ENCODE measurements at regions not wholly inside any gene's neighbourhood (a gene's known extent, or its start where the extent isn't known, plus 50 kb on each side); places are given as distances from the start of the nearest gene placed in this dataset.
A peak's percentile ranks its signal among the peaks of the same experiment; 100 is the strongest.

DNA sequence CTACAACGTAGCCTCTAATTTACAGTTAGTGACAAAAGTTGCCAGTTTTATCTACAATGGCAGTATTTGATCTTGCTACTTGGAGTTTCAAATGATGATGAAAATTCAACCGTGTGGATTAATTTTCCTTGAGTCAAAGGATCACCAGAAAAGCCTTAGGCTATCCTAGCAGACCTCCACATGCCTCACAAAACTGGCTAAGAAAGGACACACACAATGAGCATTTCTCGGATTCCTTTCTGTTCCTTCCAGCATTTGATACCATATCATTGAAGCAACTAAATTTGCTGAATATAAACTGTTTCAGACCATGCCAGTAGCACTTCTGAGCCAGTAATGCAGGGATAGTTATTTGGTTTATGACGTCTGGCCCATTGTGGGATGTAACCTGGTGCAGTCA is 587.4 kb upstream of the MDFIC2 start:
- 87 to 89% (median 87%) methylated on average over 4 of the region's 4 CpGs for WGBS, 3 donors
- H3K4me3 ChIP-seq (ENCODE audit: low read depth in 1 of 3, low read length in 3 of 3), result no peak overlapping the region
- no peak overlapping the region for H3K27ac ChIP-seq (ENCODE audit: low read depth in 1 of 3, low read length in 2 of 3)
- FAIRE-seq (no peak), DNase-seq (no peak)
- no peaks in the 10 kb centered on the region for H3K36me3 ChIP-seq (ENCODE audit: control insufficient read depth in 3 of 3, insufficient read depth in 2 of 3, low read depth in 1 of 3, low read length in 3 of 3)
- H3K27me3 ChIP-seq (ENCODE audit: control insufficient read depth in 3 of 3, insufficient read depth in 3 of 3, low read length in 3 of 3), result no peaks in the 10 kb centered on the region
- H3K9me3 ChIP-seq (ENCODE audit: control insufficient read depth in 2 of 2, insufficient read depth in 1 of 2, low read depth in 1 of 2, low read length in 1 of 2), result peaks cover 0 to 2% of the 10 kb centered on the region in 2 donors
- no peaks in the 10 kb centered on the region for H3K4me1 ChIP-seq (ENCODE audit: control insufficient read depth in 3 of 3, insufficient read depth in 2 of 3, low read depth in 1 of 3, low read length in 2 of 3)

DNA sequence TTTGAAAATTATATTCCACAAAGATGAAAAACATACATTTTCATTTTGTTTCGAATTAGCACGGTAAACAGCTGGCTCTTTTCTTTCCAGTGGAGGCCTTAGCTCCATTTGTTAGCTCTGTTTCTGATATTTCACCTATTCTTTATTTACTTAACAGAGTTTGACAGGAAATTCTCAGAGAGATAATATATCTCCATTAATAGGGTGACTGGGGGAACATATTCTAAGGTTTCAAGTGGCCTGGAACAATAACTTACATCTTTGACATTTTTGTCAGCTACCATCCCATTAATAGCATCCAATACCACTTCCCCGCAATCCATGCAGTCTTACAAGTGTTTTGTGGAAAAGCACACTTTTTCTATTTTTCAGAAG is 577.6 kb upstream of the MDFIC2 start:
- WGBS, 3 donors, result 88 to 93% (median 91%) methylated on average over 3 of the region's 3 CpGs
- no peaks in the 10 kb centered on the region for H3K27me3 ChIP-seq (ENCODE audit: control insufficient read depth in 3 of 3, insufficient read depth in 3 of 3, low read length in 3 of 3)
- H3K27ac ChIP-seq (ENCODE audit: low read depth in 1 of 3, low read length in 2 of 3), result no peak overlapping the region
- H3K9me3 ChIP-seq (ENCODE audit: control insufficient read depth in 2 of 2, insufficient read depth in 1 of 2, low read depth in 1 of 2, low read length in 1 of 2), result no peaks in the 10 kb centered on the region
- H3K4me3 ChIP-seq (ENCODE audit: low read depth in 1 of 3, low read length in 3 of 3), result no peak overlapping the region
- no peaks in the 10 kb centered on the region for H3K36me3 ChIP-seq (ENCODE audit: control insufficient read depth in 3 of 3, insufficient read depth in 2 of 3, low read depth in 1 of 3, low read length in 3 of 3)
- H3K4me1 ChIP-seq (ENCODE audit: control insufficient read depth in 3 of 3, insufficient read depth in 2 of 3, low read depth in 1 of 3, low read length in 2 of 3), result no peaks in the 10 kb centered on the region
- DNase-seq, result no peak
- no peak for FAIRE-seq

DNA sequence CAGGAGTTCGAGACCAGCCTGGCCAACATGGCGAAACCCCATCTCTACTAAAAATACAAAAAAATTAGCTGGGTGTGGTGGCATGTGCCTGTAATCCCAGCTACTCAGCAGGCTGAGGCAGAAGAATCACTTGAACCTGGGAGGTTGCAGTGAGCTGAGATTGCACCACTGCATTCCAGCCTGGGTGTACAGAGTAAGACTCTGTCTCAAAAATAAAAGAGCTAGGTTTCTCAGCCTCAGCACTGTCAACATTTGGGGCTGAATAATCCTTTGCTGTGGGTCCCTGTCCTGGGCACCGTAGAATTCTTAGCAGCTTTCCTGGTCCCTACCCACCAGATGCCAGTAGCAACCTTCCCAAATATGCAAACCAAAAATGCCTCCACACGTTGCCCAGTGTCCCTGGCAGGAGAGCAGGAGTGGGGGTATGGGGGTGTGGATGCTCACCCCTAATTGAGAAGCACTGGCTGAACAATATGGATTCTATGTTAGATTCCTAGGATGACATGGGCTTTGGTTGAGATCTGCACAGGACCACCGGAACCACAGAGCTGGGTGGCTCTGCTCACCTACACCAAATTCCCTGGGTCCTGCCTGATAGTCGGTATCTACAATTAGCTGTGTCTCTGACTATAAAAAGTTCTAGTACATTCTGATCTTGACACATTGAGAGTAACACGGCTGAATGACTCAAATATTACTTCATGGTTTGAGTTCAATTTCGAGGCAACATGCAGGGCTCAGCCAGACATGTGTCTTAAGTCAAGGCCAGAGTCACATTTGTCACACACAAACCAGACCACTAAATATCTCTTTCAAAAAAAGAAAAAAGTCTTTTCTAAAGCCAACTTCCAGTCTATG is 577.0 kb upstream of the MDFIC2 start:
- Histone ChIP-seq H3K27me3 (ENCODE audit: control insufficient read depth in 3 of 3, insufficient read depth in 3 of 3, low read length in 3 of 3) (no peaks in the 10 kb centered on the region), H3K4me3 (ENCODE audit: low read depth in 1 of 3, low read length in 3 of 3) (no peak overlapping the region), H3K27ac (ENCODE audit: low read depth in 1 of 3, low read length in 2 of 3) (no peak overlapping the region), H3K9me3 (ENCODE audit: control insufficient read depth in 2 of 2, insufficient read depth in 1 of 2, low read depth in 1 of 2, low read length in 1 of 2) (no peaks in the 10 kb centered on the region), H3K4me1 (ENCODE audit: control insufficient read depth in 3 of 3, insufficient read depth in 2 of 3, low read depth in 1 of 3, low read length in 2 of 3) (no peaks in the 10 kb centered on the region), H3K36me3 (ENCODE audit: control insufficient read depth in 3 of 3, insufficient read depth in 2 of 3, low read depth in 1 of 3, low read length in 3 of 3) (no peaks in the 10 kb centered on the region)
- 75 to 83% (median 78%) methylated on average over 8 of the region's 8 CpGs for WGBS, 3 donors
- no peak for FAIRE-seq
- no peak for DNase-seq

DNA sequence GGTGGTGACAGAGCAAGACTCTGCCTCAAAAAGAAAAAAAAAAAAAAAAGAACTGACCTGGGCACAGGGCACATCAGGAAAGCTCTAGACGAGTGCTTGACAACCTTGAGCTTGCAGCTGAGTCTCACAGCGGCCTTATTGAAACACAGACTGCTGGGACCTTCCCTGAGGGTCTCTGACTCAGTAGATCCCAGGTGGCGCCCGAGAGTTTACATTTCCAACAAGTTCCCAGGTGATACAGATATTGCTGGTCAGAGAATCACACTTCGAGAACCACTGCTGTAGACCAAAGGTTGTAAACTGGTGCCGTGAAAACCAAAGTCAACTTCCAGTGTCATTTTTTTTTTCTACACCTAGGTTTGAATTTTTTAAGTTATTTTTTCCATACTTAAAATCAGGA is 573.2 kb upstream of the MDFIC2 start:
- Histone ChIP-seq H3K27me3 (ENCODE audit: control insufficient read depth in 3 of 3, insufficient read depth in 3 of 3, low read length in 3 of 3) (peaks cover 0 to 4% (median 0%) of the 10 kb centered on the region in 3 donors), H3K27ac (ENCODE audit: low read depth in 1 of 3, low read length in 2 of 3) (no peak overlapping the region), H3K4me3 (ENCODE audit: low read depth in 1 of 3, low read length in 3 of 3) (no peak overlapping the region), H3K36me3 (ENCODE audit: control insufficient read depth in 3 of 3, insufficient read depth in 2 of 3, low read depth in 1 of 3, low read length in 3 of 3) (no peaks in the 10 kb centered on the region), H3K9me3 (ENCODE audit: control insufficient read depth in 2 of 2, insufficient read depth in 1 of 2, low read depth in 1 of 2, low read length in 1 of 2) (no peaks in the 10 kb centered on the region), H3K4me1 (ENCODE audit: control insufficient read depth in 3 of 3, insufficient read depth in 2 of 3, low read depth in 1 of 3, low read length in 2 of 3) (no peaks in the 10 kb centered on the region)
- FAIRE-seq (no peak), DNase-seq (no peak)
- 67 to 86% (median 72%) methylated on average over 6 of the region's 6 CpGs for WGBS, 3 donors

DNA sequence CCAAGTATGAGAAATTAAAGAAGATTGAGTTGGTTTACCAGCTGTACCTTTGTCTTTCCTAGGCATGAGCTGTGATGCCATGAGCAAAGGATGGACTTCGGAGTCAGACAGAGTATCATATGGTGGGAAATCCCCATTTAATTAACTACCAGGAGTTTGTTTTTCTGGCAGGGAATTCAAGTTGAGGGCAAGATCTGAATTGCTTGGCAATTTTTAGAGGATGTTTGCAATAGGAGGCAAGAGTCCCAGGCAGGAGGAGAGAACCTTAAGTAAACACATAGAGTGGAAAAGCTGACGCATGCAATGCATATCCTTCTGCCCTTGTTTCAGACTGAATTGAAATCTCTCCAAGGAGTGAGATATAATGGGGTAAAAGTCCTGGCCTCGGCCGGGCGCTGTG is 569.7 kb upstream of the MDFIC2 start:
- Histone ChIP-seq H3K27me3 (ENCODE audit: control insufficient read depth in 3 of 3, insufficient read depth in 3 of 3, low read length in 3 of 3) (peaks cover 0 to 4% (median 0%) of the 10 kb centered on the region in 3 donors), H3K4me1 (ENCODE audit: control insufficient read depth in 3 of 3, insufficient read depth in 2 of 3, low read depth in 1 of 3, low read length in 2 of 3) (no peaks in the 10 kb centered on the region), H3K36me3 (ENCODE audit: control insufficient read depth in 3 of 3, insufficient read depth in 2 of 3, low read depth in 1 of 3, low read length in 3 of 3) (no peaks in the 10 kb centered on the region), H3K27ac (ENCODE audit: low read depth in 1 of 3, low read length in 2 of 3) (no peak overlapping the region), H3K4me3 (ENCODE audit: low read depth in 1 of 3, low read length in 3 of 3) (no peak overlapping the region), H3K9me3 (ENCODE audit: control insufficient read depth in 2 of 2, insufficient read depth in 1 of 2, low read depth in 1 of 2, low read length in 1 of 2) (no peaks in the 10 kb centered on the region)
- DNase-seq (peak; percentile 2 to 7), FAIRE-seq (no peak)
- 22 to 63% (median 33%) methylated on average over 5 of the region's 5 CpGs for WGBS, 3 donors

DNA sequence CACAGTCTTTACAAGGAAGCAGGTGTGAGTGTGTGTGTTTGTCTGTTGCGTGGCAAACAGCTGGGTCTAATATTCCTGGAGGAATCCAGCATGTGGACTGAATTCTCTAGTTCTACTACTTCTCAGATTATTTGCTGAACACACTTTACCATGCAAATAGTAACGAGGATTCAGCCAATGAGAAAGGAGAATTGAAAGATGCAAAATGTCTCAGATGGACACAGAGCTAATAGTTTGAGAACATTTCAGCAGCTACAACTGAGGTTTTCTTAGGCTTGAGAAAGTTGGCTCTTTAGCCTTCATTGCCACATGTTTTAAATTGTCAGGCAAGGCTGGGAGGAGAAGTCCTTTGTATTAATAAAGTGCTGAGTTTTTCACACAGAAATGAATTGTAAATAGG is 568.0 kb upstream of the MDFIC2 start:
- DNase-seq (no peak), FAIRE-seq (no peak)
- Histone ChIP-seq H3K27me3 (ENCODE audit: control insufficient read depth in 3 of 3, insufficient read depth in 3 of 3, low read length in 3 of 3) (peaks cover 0 to 4% (median 0%) of the 10 kb centered on the region in 3 donors), H3K27ac (ENCODE audit: low read depth in 1 of 3, low read length in 2 of 3) (no peak overlapping the region), H3K4me1 (ENCODE audit: control insufficient read depth in 3 of 3, insufficient read depth in 2 of 3, low read depth in 1 of 3, low read length in 2 of 3) (no peaks in the 10 kb centered on the region), H3K36me3 (ENCODE audit: control insufficient read depth in 3 of 3, insufficient read depth in 2 of 3, low read depth in 1 of 3, low read length in 3 of 3) (no peaks in the 10 kb centered on the region), H3K9me3 (ENCODE audit: control insufficient read depth in 2 of 2, insufficient read depth in 1 of 2, low read depth in 1 of 2, low read length in 1 of 2) (no peaks in the 10 kb centered on the region), H3K4me3 (ENCODE audit: low read depth in 1 of 3, low read length in 3 of 3) (no peak overlapping the region)
- 68 to 81% (median 80%) methylated on average over 2 of the region's 2 CpGs for WGBS, 3 donors

DNA sequence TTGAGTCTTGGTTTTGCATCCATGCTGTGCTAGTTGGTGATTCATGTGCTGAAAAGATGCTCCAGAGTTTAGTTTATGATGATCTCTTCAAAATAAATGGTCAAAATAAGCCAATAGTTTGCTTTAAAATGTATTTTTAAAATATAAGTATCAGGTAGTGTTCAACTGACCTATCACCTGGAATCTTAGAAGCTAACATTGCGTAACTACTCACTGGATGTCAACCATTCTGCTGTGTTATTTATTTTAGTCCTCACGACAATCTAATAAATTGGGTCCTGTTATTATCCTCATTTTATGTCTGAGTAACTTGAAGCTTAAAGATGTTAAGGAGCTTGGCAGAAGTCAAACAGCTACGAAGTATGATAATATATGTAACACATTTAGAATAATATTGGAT is 563.7 kb upstream of the MDFIC2 start:
- H3K9me3 ChIP-seq (ENCODE audit: control insufficient read depth in 2 of 2, insufficient read depth in 1 of 2, low read depth in 1 of 2, low read length in 1 of 2), result peaks cover 0 to 4% of the 10 kb centered on the region in 2 donors
- H3K4me3 ChIP-seq (ENCODE audit: low read depth in 1 of 3, low read length in 3 of 3), result no peak overlapping the region
- 68 to 85% (median 82%) methylated on average over 3 of the region's 3 CpGs for WGBS, 3 donors
- no peak overlapping the region for H3K27ac ChIP-seq (ENCODE audit: low read depth in 1 of 3, low read length in 2 of 3)
- no peaks in the 10 kb centered on the region for H3K27me3 ChIP-seq (ENCODE audit: control insufficient read depth in 3 of 3, insufficient read depth in 3 of 3, low read length in 3 of 3)
- no peaks in the 10 kb centered on the region for H3K36me3 ChIP-seq (ENCODE audit: control insufficient read depth in 3 of 3, insufficient read depth in 2 of 3, low read depth in 1 of 3, low read length in 3 of 3)
- no peak for DNase-seq
- no peaks in the 10 kb centered on the region for H3K4me1 ChIP-seq (ENCODE audit: control insufficient read depth in 3 of 3, insufficient read depth in 2 of 3, low read depth in 1 of 3, low read length in 2 of 3)
- no peak for FAIRE-seq

DNA sequence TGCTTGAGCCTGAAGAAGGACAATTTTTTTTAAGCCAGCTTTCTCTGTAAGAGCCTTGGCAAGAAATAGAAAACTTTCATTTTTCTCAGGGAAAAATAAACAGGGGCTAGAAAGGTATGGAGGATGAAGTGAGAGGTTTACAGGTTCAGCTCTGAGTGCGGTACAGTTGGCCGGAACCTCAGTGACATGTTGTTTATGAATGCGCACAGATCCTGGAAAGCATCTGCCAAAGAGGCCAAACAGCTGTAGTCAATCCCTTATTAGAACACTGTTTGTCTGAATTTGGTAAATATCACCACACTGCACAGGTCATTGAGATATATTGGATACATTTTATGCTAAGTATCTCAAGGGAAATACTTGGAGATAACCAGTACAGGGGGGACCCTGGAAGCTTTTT is 561.8 kb upstream of the MDFIC2 start:
- FAIRE-seq, result no peak
- no peak overlapping the region for H3K4me3 ChIP-seq (ENCODE audit: low read depth in 1 of 3, low read length in 3 of 3)
- DNase-seq, result no peak
- no peaks in the 10 kb centered on the region for H3K27me3 ChIP-seq (ENCODE audit: control insufficient read depth in 3 of 3, insufficient read depth in 3 of 3, low read length in 3 of 3)
- 65 to 97% (median 93%) methylated on average over 3 of the region's 3 CpGs for WGBS, 3 donors
- H3K9me3 ChIP-seq (ENCODE audit: control insufficient read depth in 2 of 2, insufficient read depth in 1 of 2, low read depth in 1 of 2, low read length in 1 of 2), result peaks cover 0 to 8% of the 10 kb centered on the region in 2 donors
- no peak overlapping the region for H3K27ac ChIP-seq (ENCODE audit: low read depth in 1 of 3, low read length in 2 of 3)
- H3K4me1 ChIP-seq (ENCODE audit: control insufficient read depth in 3 of 3, insufficient read depth in 2 of 3, low read depth in 1 of 3, low read length in 2 of 3), result no peaks in the 10 kb centered on the region
- H3K36me3 ChIP-seq (ENCODE audit: control insufficient read depth in 3 of 3, insufficient read depth in 2 of 3, low read depth in 1 of 3, low read length in 3 of 3), result no peaks in the 10 kb centered on the region

DNA sequence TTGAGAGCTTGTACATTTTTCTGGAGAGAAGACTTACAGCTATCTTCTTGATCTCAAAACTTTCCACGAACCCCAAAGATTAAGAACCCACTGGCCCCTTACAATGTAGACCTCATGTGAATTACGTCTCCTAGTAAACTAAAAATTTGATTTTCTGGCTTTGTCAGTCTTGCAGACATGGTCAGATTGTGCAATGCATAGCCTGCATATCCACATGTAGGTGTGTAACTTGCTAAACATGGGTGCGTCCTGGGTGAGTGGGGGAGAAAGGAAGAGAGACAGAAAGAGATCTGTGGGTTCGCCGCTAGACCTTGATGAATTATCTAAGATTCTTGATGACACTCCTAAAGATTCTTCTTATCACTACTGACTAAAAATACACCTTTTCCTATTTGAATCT is 561.2 kb upstream of the MDFIC2 start:
- FAIRE-seq (no peak), DNase-seq (no peak)
- H3K36me3 ChIP-seq (ENCODE audit: control insufficient read depth in 3 of 3, insufficient read depth in 2 of 3, low read depth in 1 of 3, low read length in 3 of 3), result no peaks in the 10 kb centered on the region
- H3K9me3 ChIP-seq (ENCODE audit: control insufficient read depth in 2 of 2, insufficient read depth in 1 of 2, low read depth in 1 of 2, low read length in 1 of 2), result peaks cover 0 to 8% of the 10 kb centered on the region in 2 donors
- H3K4me3 ChIP-seq (ENCODE audit: low read depth in 1 of 3, low read length in 3 of 3), result no peak overlapping the region
- no peaks in the 10 kb centered on the region for H3K4me1 ChIP-seq (ENCODE audit: control insufficient read depth in 3 of 3, insufficient read depth in 2 of 3, low read depth in 1 of 3, low read length in 2 of 3)
- H3K27ac ChIP-seq (ENCODE audit: low read depth in 1 of 3, low read length in 2 of 3), result no peak overlapping the region
- H3K27me3 ChIP-seq (ENCODE audit: control insufficient read depth in 3 of 3, insufficient read depth in 3 of 3, low read length in 3 of 3), result no peaks in the 10 kb centered on the region
- WGBS, 3 donors, result 85 to 95% (median 85%) methylated on average over 5 of the region's 5 CpGs

Measured in small intestine (tissue), 7 donors.